IMR-90 (cell line): ENCODE measurements at regions not wholly inside any gene's neighbourhood (a gene's known extent, or its start where the extent isn't known, plus 50 kb on each side); places are given as distances from the start of the nearest gene placed in this dataset.

Source experiments
- ATAC-seq: fragments of 200-7000 bp; cut with Tn5 transposase; 2 replicates; pipeline ENCODE4 v1.9.1; 2020; ENCODE audit warnings: low read depth, mild to moderate bottlenecking, moderate library complexity
- BruUV-seq: library from RNA; stranded (reverse); fragments of 400-500 nt; replicated peaks from 2 replicates; lab custom pipeline; 2021; lab: Mats Ljungman, UMichigan
- CTCF ChIA-PET: fragments of 300-600 bp; formaldehyde crosslinking; extraction: SDS; loops from one replicate; lab custom pipeline; 2021; ENCODE audit warnings: antibody characterized with exemption; lab: Yijun Ruan, JAX
- POLR2A ChIA-PET: fragments of 300-600 bp; sonication (Branson Sonifier 250); formaldehyde crosslinking; loops from one replicate; lab custom pipeline; 2022; ENCODE audit warnings: antibody characterized with exemption; ENCODE audit not compliant: unreplicated experiment; lab: Charles Lee
- DNase-seq: peaks from one replicate; pipeline ENCODE4 v3.0.0; 2013
- H2AFZ ChIP-seq: replicated peaks from 2 replicates; pipeline ENCODE3; 2013; ENCODE audit warnings: low read length, mild to moderate bottlenecking; ENCODE audit not compliant: poor library complexity
- H2AK5ac ChIP-seq: 2 replicates; pipeline ENCODE4 v1.6.1; 2013; ENCODE audit warnings: low read depth, low read length, inconsistent platforms
- H2AK9ac ChIP-seq: replicated peaks from 2 replicates; pipeline ENCODE3; 2013; ENCODE audit warnings: mild to moderate bottlenecking, low read depth, low read length, moderate library complexity; ENCODE audit not compliant: poor library complexity
- H2BK120ac ChIP-seq: 2 replicates; pipeline ENCODE4 v1.6.1; 2013; ENCODE audit warnings: low read depth, low read length, inconsistent platforms
- H2BK15ac ChIP-seq: 3 replicates; pipeline ENCODE4 v1.6.1; 2013; ENCODE audit warnings: low read depth, low read length, inconsistent platforms
- H2BK20ac ChIP-seq: 2 replicates; pipeline ENCODE4 v1.6.1; 2013; ENCODE audit warnings: low read depth, mild to moderate bottlenecking, inconsistent platforms, low read length, moderate library complexity
- H2BK5ac ChIP-seq: 2 replicates; pipeline ENCODE4 v1.6.1; 2013; ENCODE audit warnings: mild to moderate bottlenecking, low read depth, low read length, inconsistent platforms; ENCODE audit not compliant: poor library complexity, severe bottlenecking
- H3K14ac ChIP-seq: replicated peaks from 2 replicates; pipeline ENCODE4 v1.6.1; 2013; ENCODE audit warnings: low read depth, low read length, inconsistent platforms
- H3K18ac ChIP-seq: 2 replicates; pipeline ENCODE4 v1.6.1; 2013; ENCODE audit warnings: low read depth, low read length, control low read depth
- H3K23ac ChIP-seq: 2 replicates; pipeline ENCODE4 v1.6.1; 2013; ENCODE audit warnings: low read depth, low read length, inconsistent platforms
- H3K27ac ChIP-seq: 2 replicates; pipeline ENCODE4 v1.5.1; 2013; ENCODE audit warnings: mild to moderate bottlenecking, control low read depth, low read length; ENCODE audit not compliant: insufficient read depth
- H3K27me3 ChIP-seq: 2 replicates; pipeline ENCODE4 v1.6.1; 2013; ENCODE audit warnings: low read length; ENCODE audit not compliant: control insufficient read depth, insufficient read depth
- H3K36me3 ChIP-seq: 2 replicates; pipeline ENCODE4 v1.6.1; 2013; ENCODE audit warnings: low read length, mixed read lengths; ENCODE audit not compliant: control insufficient read depth, insufficient read depth
- H3K4ac ChIP-seq: 2 replicates; pipeline ENCODE4 v1.6.1; 2013; ENCODE audit warnings: low read depth, low read length, inconsistent platforms
- H3K4me1 ChIP-seq: 2 replicates; pipeline ENCODE4 v1.6.1; 2013; ENCODE audit warnings: low read length, mixed read lengths; ENCODE audit not compliant: control insufficient read depth, insufficient read depth
- H3K4me2 ChIP-seq: 2 replicates; pipeline ENCODE4 v1.6.1; 2013; ENCODE audit warnings: low read depth, mild to moderate bottlenecking, control low read depth, low read length, moderate library complexity
- H3K4me3 ChIP-seq: 2 replicates; pipeline ENCODE4 v1.5.1; 2013; ENCODE audit warnings: low read depth, mild to moderate bottlenecking, control low read depth, low read length, moderate library complexity; ENCODE audit not compliant: insufficient read depth
- H3K56ac ChIP-seq: 2 replicates; pipeline ENCODE4 v1.6.1; 2013; ENCODE audit warnings: low read length, inconsistent platforms; ENCODE audit not compliant: insufficient read depth; ENCODE audit errors: extremely low read depth
- H3K79me1 ChIP-seq, 2 experiments: 2 replicates each; pipeline ENCODE4 v1.6.1; 2013; ENCODE audit warnings: low read length in 2 of 2, inconsistent platforms in 1 of 2, low read depth in 1 of 2
- H3K9ac ChIP-seq: 2 replicates; pipeline ENCODE4 v1.6.1; 2013; ENCODE audit warnings: low read depth, low read length, control low read depth
- H3K9me1 ChIP-seq: 2 replicates; pipeline ENCODE4 v1.6.1; 2013; ENCODE audit warnings: low read length, inconsistent platforms; ENCODE audit not compliant: insufficient read depth
- H3K9me3 ChIP-seq: 2 replicates; pipeline ENCODE4 v1.6.1; 2013; ENCODE audit warnings: low read length; ENCODE audit not compliant: control insufficient read depth, insufficient read depth
- H4K20me1 ChIP-seq: 2 replicates; pipeline ENCODE4 v1.6.1; 2013; ENCODE audit warnings: low read length, inconsistent platforms; ENCODE audit not compliant: insufficient read depth
- H4K5ac ChIP-seq: 2 replicates; pipeline ENCODE4 v1.6.1; 2013; ENCODE audit warnings: mild to moderate bottlenecking, low read depth, low read length, control low read depth
- H4K8ac ChIP-seq, 2 experiments: 2 replicates each; pipeline ENCODE4 v1.6.1; 2013; ENCODE audit warnings: low read depth in 2 of 2, low read length in 2 of 2, control low read depth in 1 of 2, inconsistent platforms in 1 of 2
- H4K91ac ChIP-seq: 2 replicates; pipeline ENCODE4 v1.6.1; 2013; ENCODE audit warnings: low read depth, low read length, inconsistent platforms; ENCODE audit not compliant: insufficient read depth
- BHLHE40 ChIP-seq: fragments of 150-350 bp; IDR thresholded peaks from 2 replicates; pipeline ENCODE4 v1.6.1; 2016; ENCODE audit warnings: mild to moderate bottlenecking, low read depth, low read length
- CEBPB ChIP-seq: IDR thresholded peaks from 2 replicates; pipeline ENCODE4 v1.6.1; 2012; ENCODE audit warnings: low read depth, low read length, improper control_type of control experiment
- CHD1 ChIP-seq: IDR thresholded peaks from 2 replicates; pipeline ENCODE4 v1.6.1; 2012; ENCODE audit warnings: low read depth, low read length, improper control_type of control experiment
- CTCF ChIP-seq: conservative IDR thresholded peaks from 2 replicates; pipeline ENCODE4 v1.5.1; 2012; ENCODE audit warnings: mild to moderate bottlenecking, low read depth, low read length, improper control_type of control experiment
- ELK1 ChIP-seq: fragments of 150-350 bp; IDR thresholded peaks from 2 replicates; pipeline ENCODE4 v1.6.1; 2016; ENCODE audit warnings: low read depth, mild to moderate bottlenecking, low read length, moderate library complexity, borderline replicate concordance
- FOS ChIP-seq: fragments of 150-350 bp; IDR thresholded peaks from 2 replicates; pipeline ENCODE4 v1.6.1; 2016; ENCODE audit warnings: low read depth, low read length
- MAFK ChIP-seq: IDR thresholded peaks from 2 replicates; pipeline ENCODE4 v1.6.1; 2012; ENCODE audit warnings: low read depth, low read length, improper control_type of control experiment
- MAZ ChIP-seq: IDR thresholded peaks from 2 replicates; pipeline ENCODE4 v1.6.1; 2012; ENCODE audit warnings: low read depth, mild to moderate bottlenecking, low read length, improper control_type of control experiment, moderate library complexity, borderline replicate concordance
- MXI1 ChIP-seq: IDR thresholded peaks from 2 replicates; pipeline ENCODE4 v1.6.1; 2012; ENCODE audit warnings: low read depth, mild to moderate bottlenecking, low read length, moderate library complexity, borderline replicate concordance
- NFE2L2 ChIP-seq: fragments of 150-350 bp; IDR thresholded peaks from 2 replicates; pipeline ENCODE4 v1.6.1; 2016; ENCODE audit warnings: low read depth, mild to moderate bottlenecking, low read length
- POLR2A ChIP-seq: IDR thresholded peaks from 2 replicates; pipeline ENCODE4 v1.6.1; 2012; ENCODE audit warnings: mild to moderate bottlenecking, low read depth, low read length
- RAD21 ChIP-seq: IDR thresholded peaks from 2 replicates; pipeline ENCODE4 v1.6.1; 2012; ENCODE audit warnings: low read length, improper control_type of control experiment
- RCOR1 ChIP-seq: IDR thresholded peaks from 2 replicates; pipeline ENCODE4 v1.6.1; 2012; ENCODE audit warnings: mild to moderate bottlenecking, low read length, improper control_type of control experiment; ENCODE audit not compliant: insufficient replicate concordance
- RFX5 ChIP-seq: IDR thresholded peaks from 2 replicates; pipeline ENCODE4 v1.8.0; 2012; ENCODE audit warnings: low read depth, mild to moderate bottlenecking, low read length, moderate library complexity
- SMC3 ChIP-seq: fragments of 150-350 bp; IDR thresholded peaks from 2 replicates; pipeline ENCODE4 v1.6.1; 2016; ENCODE audit warnings: low read depth, mild to moderate bottlenecking, antibody characterized with exemption, low read length, moderate library complexity
- USF2 ChIP-seq: fragments of 150-350 bp; IDR thresholded peaks from 2 replicates; pipeline ENCODE4 v1.6.1; 2017; ENCODE audit warnings: mild to moderate bottlenecking, antibody characterized with exemption, low read length, low read depth
- WGBS, 2 experiments: methylation state at CpG; one replicate each; pipeline versions ENCODE4 v1.1.5 to v1.1.7; 2013; ENCODE audit warnings: missing lambda C conversion rate in 2 of 2; ENCODE audit not compliant: insufficient read length in 1 of 2; ENCODE audit errors: extremely low coverage in 2 of 2; 5-methylcytosine and 5-hydroxymethylcytosine counted together
- dilution Hi-C: fragments of 300-500 bp; cut with HindIII; formaldehyde crosslinking; loops from one replicate; pipeline ENCODE4 v1.14.3; 2018; ENCODE audit warnings: low sequenced_read_pairs; ENCODE audit not compliant: unreplicated experiment
- in situ Hi-C: fragments of 300-500 bp; cut with MboI; formaldehyde crosslinking; loops from 3 replicates; pipeline ENCODE4 v1.14.3; 2019; ENCODE audit warnings: low sequenced_read_pairs, inconsistent platforms, mixed read lengths
- intact Hi-C: fragments of 100-400 bp; cut with micrococcal nuclease; formaldehyde crosslinking; loops from 2 replicates; pipeline ENCODE4 v1.10.0; 2022

GRCh38 chr1:106899644-106900043 lies 156.8 kb upstream of the PRMT6 start:
- Histone ChIP-seq H4K20me1 (no peaks in the 10 kb centered on the region), H4K8ac (no peak overlapping the region), H3K14ac (no peak overlapping the region), H3K9me1 (no peaks in the 10 kb centered on the region), H3K18ac (no peak overlapping the region), H3K27ac (no peak overlapping the region), H3K79me1 (no peaks in the 10 kb centered on the region), H3K4me3 (no peak overlapping the region), H4K91ac (no peak overlapping the region), H2BK120ac (no peak overlapping the region), H2AK5ac (no peak overlapping the region), H3K27me3 (no peaks in the 10 kb centered on the region), H2BK15ac (no peak overlapping the region), H2AK9ac (no peak overlapping the region), H3K4me2 (no peak overlapping the region), H3K4me1 (no peaks in the 10 kb centered on the region), H3K9ac (no peak overlapping the region), H3K56ac (no peak overlapping the region), H4K5ac (no peak overlapping the region), H3K36me3 (no peaks in the 10 kb centered on the region), H3K23ac (no peak overlapping the region), H3K9me3 (no peaks in the 10 kb centered on the region), H3K4ac (no peak overlapping the region), H2AFZ (no peak overlapping the region), H2BK5ac (no peak overlapping the region), H2BK20ac (no peak overlapping the region)
- no TSS peak for BruUV-seq
- DNase-seq (no peak), ATAC-seq (no peak)
- intact Hi-C loops (no loop called here), in situ Hi-C loops (no loop called here), dilution Hi-C loops (no loop called here)
- ChIA-PET POLR2A (no interaction called here), CTCF (interaction anchor here (0.6 kb wide), 1 partner anchor 988 kb away, joined by 3 read pairs; no protein-coding TSS in a partner anchor)
- TF ChIP-seq MAFK (no peak), MAZ (no peak), CEBPB (no peak), RCOR1 (no peak), BHLHE40 (no peak), RFX5 (no peak), MXI1 (no peak), CTCF (no peak), FOS (no peak), ELK1 (no peak), SMC3 (no peak), POLR2A (no peak), CHD1 (no peak), USF2 (no peak), RAD21 (no peak), NFE2L2 (no peak)
- WGBS, 2 experiments: no CpG with 5 or more reads among the region's 4 CpGs
